ENCODE measurements at regions not wholly inside any gene's neighbourhood (a gene's known extent, or its start where the extent isn't known, plus 50 kb on each side); places are given as distances from the start of the nearest gene placed in this dataset.

DNA sequence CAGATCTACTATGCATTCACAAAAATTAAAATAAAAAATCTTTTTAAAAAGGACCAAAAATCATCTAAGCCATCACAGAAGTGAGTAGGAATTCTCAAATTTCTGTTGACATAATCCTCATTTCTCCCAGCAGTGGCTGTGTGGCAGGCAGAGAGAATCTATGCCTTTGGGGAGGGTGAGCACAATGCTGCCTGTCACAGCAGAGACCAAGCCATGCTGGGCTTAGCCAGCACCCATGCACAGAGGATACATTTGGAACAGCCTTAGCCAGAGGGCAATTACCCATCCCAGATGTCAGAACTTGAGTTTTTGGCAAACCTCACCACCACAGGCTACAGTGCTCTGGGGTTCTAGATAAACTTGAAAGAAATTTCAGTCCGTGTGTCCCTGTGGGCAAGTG lies 1274.8 kb upstream of the ADGRL3 start:
- no peak for TF ChIP-seq POLR2A (IDR thresholded peaks at IDR 0.05)
- TF ChIP-seq, protein P1, sequence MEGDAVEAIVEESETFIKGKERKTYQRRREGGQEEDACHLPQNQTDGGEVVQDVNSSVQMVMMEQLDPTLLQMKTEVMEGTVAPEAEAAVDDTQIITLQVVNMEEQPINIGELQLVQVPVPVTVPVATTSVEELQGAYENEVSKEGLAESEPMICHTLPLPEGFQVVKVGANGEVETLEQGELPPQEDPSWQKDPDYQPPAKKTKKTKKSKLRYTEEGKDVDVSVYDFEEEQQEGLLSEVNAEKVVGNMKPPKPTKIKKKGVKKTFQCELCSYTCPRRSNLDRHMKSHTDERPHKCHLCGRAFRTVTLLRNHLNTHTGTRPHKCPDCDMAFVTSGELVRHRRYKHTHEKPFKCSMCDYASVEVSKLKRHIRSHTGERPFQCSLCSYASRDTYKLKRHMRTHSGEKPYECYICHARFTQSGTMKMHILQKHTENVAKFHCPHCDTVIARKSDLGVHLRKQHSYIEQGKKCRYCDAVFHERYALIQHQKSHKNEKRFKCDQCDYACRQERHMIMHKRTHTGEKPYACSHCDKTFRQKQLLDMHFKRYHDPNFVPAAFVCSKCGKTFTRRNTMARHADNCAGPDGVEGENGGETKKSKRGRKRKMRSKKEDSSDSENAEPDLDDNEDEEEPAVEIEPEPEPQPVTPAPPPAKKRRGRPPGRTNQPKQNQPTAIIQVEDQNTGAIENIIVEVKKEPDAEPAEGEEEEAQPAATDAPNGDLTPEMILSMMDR (IDR thresholded peaks at IDR 0.05) = no peak

All from testis (tissue), 2 donors.